CD4-positive, CD25-positive, alpha-beta regulatory T cell (primary cell): ENCODE measurements at regions not wholly inside any gene's neighbourhood (a gene's known extent, or its start where the extent isn't known, plus 50 kb on each side); places are given as distances from the start of the nearest gene placed in this dataset.
"Not testable (repeated sequence)": the region's sequence is repeated elsewhere in the genome, so short reads cannot be mapped to it uniquely, and the experiment has no call there.

Source experiments
- ATAC-seq, 2 donors: fragments of 150-1000 bp; cut with Tn5 transposase; one replicate each; pipeline ENCODE4 v1.10.0; 2021; ENCODE audit warnings: low read depth in 2 of 2, moderate number of reproducible peaks in 2 of 2, moderate library complexity in 1 of 2
- DNase-seq, 3 donors: peaks; one replicate each; pipeline versions ENCODE4 v3.0.0 to v3.0.0-alpha.2; 2012 to 2022; ENCODE audit warnings: mixed read lengths in 1 of 3
- H3K27ac ChIP-seq: one replicate; pipeline ENCODE4 v1.7.0; 2013; ENCODE audit warnings: mild to moderate bottlenecking, low read length; ENCODE audit not compliant: insufficient read depth, poor library complexity, severe bottlenecking
- H3K27me3 ChIP-seq: one replicate; pipeline ENCODE4 v1.7.0; 2013; ENCODE audit warnings: low read length; ENCODE audit not compliant: control insufficient read depth, insufficient read depth
- H3K36me3 ChIP-seq: one replicate; pipeline ENCODE4 v1.7.0; 2013; ENCODE audit warnings: mild to moderate bottlenecking, low read length, moderate library complexity; ENCODE audit not compliant: control insufficient read depth, insufficient read depth
- H3K4me1 ChIP-seq: 2 replicates; pipeline ENCODE4 v1.7.0; 2013; ENCODE audit warnings: mild to moderate bottlenecking, low read length; ENCODE audit not compliant: insufficient read depth, control insufficient read depth, poor library complexity, severe bottlenecking
- H3K4me3 ChIP-seq: one replicate; pipeline ENCODE4 v1.7.0; 2013; ENCODE audit warnings: low read depth, mild to moderate bottlenecking, low read length, moderate library complexity
- H3K9me3 ChIP-seq, 2 experiments: 1 replicate in 1 of 2; 2 replicates in 1 of 2; pipeline ENCODE4 v1.7.0; 2013; ENCODE audit warnings: low read length in 2 of 2, mild to moderate bottlenecking in 1 of 2, moderate library complexity in 1 of 2; ENCODE audit not compliant: control insufficient read depth in 2 of 2
- H3K27ac Mint-ChIP-seq, 3 donors: one replicate each; pipeline ENCODE4 v1.8.0; 2020 to 2022; ENCODE audit warnings: mild to moderate bottlenecking in 3 of 3, mixed read lengths in 3 of 3, moderate library complexity in 2 of 3
- H3K27me3 Mint-ChIP-seq: one replicate; pipeline ENCODE4 v1.8.0; 2022; ENCODE audit warnings: mild to moderate bottlenecking, mixed read lengths
- H3K36me3 Mint-ChIP-seq: one replicate; pipeline ENCODE4 v1.8.0; 2020; ENCODE audit warnings: mixed read lengths
- H3K4me1 Mint-ChIP-seq, 4 donors: one replicate each; pipeline ENCODE4 v1.8.0; 2020 to 2022; ENCODE audit warnings: mixed read lengths in 4 of 4, mild to moderate bottlenecking in 1 of 4
- H3K4me3 Mint-ChIP-seq, 4 donors: one replicate each; pipeline ENCODE4 v1.8.0; 2020 to 2022; ENCODE audit warnings: mild to moderate bottlenecking in 4 of 4, mixed read lengths in 4 of 4, moderate library complexity in 3 of 4
- H3K9me3 Mint-ChIP-seq, 7 donors: one replicate each; pipeline ENCODE4 v1.8.0; 2020 to 2022; ENCODE audit warnings: mixed read lengths in 7 of 7, mild to moderate bottlenecking in 3 of 7, moderate library complexity in 2 of 7

DNA sequence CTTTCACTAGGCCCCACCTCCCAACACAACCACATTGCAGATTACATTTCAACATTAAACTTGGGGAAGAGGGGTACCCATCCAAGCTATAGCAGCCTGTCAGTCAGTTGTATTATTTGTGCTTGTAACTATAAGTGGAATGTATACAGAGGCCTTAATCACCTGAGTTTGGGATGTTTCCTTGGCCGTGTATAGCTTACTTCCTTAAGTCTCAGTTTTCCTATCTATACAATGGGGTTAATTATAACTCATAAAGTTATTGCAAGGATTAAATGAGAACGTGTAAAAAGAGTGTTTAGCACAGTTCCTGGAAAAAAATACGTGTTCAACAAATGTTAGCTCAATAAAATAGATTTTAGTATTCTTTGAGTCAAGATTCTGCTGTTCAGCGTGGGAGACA lies 165.5 kb upstream of the FAM20A start:
- Histone ChIP-seq H3K27me3 (no peaks in the 10 kb centered on the region), H3K4me3 (no peak overlapping the region), H3K9me3 (no peaks in the 10 kb centered on the region), H3K27ac (no peak overlapping the region), H3K4me1 (no peaks in the 10 kb centered on the region), H3K36me3 (no peaks in the 10 kb centered on the region)
- Mint-ChIP-seq H3K36me3 (no peaks in the 10 kb centered on the region), H3K27ac (peak overlapping the region in 1 of 3 donors; percentile 16), H3K9me3 (peaks cover 0 to 1% (median 0%) of the 10 kb centered on the region in 7 donors), H3K4me3 (no peak overlapping the region), H3K4me1 (no peaks in the 10 kb centered on the region), H3K27me3 (peaks cover 10% of the 10 kb centered on the region)
- DNase-seq (no peak), ATAC-seq (no peak)

DNA sequence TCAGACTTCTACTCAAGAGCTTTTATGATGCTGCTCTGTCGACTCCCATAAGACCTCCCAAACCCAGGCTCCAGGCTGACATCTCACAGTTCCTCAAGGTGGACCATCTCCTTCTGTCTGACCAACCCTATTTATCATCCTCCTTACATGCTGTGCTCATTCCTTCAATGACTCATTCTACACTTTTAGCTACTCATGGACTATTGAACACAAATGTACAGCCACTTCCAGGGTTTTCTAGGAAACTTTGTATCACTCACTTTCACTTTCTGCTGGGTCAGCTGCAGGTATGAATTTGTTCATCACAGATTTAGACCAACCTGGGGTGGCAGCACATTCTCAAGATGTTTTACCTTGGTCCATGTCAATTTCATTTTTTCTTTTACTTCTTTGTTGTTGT lies 162.4 kb upstream of the FAM20A start:
- Mint-ChIP-seq H3K4me3 (no peak overlapping the region), H3K27me3 (peaks cover 6% of the 10 kb centered on the region), H3K27ac (no peak overlapping the region), H3K9me3 (peaks cover 0 to 1% (median 0%) of the 10 kb centered on the region in 7 donors), H3K36me3 (no peaks in the 10 kb centered on the region), H3K4me1 (peaks cover 0 to 7% (median 2%) of the 10 kb centered on the region in 4 donors)
- DNase-seq = no peak
- Histone ChIP-seq H3K4me3 (no peak overlapping the region), H3K36me3 (no peaks in the 10 kb centered on the region), H3K9me3 (no peaks in the 10 kb centered on the region), H3K27me3 (no peaks in the 10 kb centered on the region), H3K4me1 (no peaks in the 10 kb centered on the region), H3K27ac (no peak overlapping the region)
- no peak for ATAC-seq

DNA sequence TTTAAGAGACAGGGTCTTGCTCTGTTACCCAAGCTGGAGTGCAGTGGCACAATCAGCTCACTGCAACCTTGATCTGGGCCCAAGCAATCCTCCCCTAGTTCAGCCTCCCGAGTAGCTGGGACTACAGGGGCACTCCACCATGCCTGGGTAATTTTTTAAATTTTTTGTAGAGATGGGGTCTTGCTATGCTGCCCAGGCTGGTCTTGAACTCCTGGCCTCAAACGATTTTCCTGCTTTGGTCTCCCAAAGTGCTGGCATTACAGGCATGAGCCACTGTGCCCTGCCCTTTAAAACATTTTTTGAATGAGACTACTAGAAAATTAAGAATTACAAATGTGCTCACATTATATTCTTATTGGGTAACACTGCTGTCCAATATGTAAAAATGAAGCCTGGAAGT lies 161.7 kb upstream of the FAM20A start:
- no peaks in the 10 kb centered on the region for H3K36me3 Mint-ChIP-seq
- peaks cover 0 to 7% (median 2%) of the 10 kb centered on the region in 4 donors for H3K4me1 Mint-ChIP-seq
- no peaks in the 10 kb centered on the region for H3K9me3 Mint-ChIP-seq
- H3K4me3 Mint-ChIP-seq = no peak overlapping the region
- Histone ChIP-seq H3K27me3 (no peaks in the 10 kb centered on the region), H3K4me1 (no peaks in the 10 kb centered on the region), H3K9me3 (no peaks in the 10 kb centered on the region), H3K36me3 (no peaks in the 10 kb centered on the region), H3K27ac (no peak overlapping the region), H3K4me3 (no peak overlapping the region)
- DNase-seq (no peak), ATAC-seq (no peak)
- H3K27me3 Mint-ChIP-seq = no peaks in the 10 kb centered on the region
- no peak overlapping the region for H3K27ac Mint-ChIP-seq

DNA sequence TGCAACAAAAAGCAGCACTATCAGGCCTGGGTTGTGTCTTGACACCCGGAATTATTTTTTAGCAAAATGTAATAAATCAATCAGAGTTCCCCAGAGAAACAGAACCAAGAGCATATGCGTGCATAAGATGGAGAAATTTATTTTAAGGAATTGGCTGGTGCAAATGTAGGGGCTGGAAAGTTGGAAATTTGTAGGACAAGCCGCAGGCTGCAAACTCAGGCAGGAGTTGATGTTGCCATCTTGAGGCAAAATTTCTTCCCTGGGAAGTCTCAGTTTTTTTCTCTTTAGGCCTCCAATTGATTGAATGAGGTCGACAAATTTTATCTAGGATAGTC lies 158.9 kb upstream of the FAM20A start:
- no peak overlapping the region for H3K27ac ChIP-seq
- no peak overlapping the region for H3K4me3 Mint-ChIP-seq
- H3K27ac Mint-ChIP-seq = no peak overlapping the region
- H3K27me3 Mint-ChIP-seq = peaks cover 5% of the 10 kb centered on the region
- no peaks in the 10 kb centered on the region for H3K9me3 ChIP-seq
- H3K4me1 Mint-ChIP-seq = peaks cover 0 to 7% (median 2%) of the 10 kb centered on the region in 4 donors
- H3K4me3 ChIP-seq = no peak overlapping the region
- peaks cover 2% of the 10 kb centered on the region for H3K27me3 ChIP-seq
- no peaks in the 10 kb centered on the region for H3K9me3 Mint-ChIP-seq
- no peak for DNase-seq
- no peaks in the 10 kb centered on the region for H3K36me3 ChIP-seq
- ATAC-seq = no peak
- no peaks in the 10 kb centered on the region for H3K4me1 ChIP-seq
- H3K36me3 Mint-ChIP-seq = no peaks in the 10 kb centered on the region

DNA sequence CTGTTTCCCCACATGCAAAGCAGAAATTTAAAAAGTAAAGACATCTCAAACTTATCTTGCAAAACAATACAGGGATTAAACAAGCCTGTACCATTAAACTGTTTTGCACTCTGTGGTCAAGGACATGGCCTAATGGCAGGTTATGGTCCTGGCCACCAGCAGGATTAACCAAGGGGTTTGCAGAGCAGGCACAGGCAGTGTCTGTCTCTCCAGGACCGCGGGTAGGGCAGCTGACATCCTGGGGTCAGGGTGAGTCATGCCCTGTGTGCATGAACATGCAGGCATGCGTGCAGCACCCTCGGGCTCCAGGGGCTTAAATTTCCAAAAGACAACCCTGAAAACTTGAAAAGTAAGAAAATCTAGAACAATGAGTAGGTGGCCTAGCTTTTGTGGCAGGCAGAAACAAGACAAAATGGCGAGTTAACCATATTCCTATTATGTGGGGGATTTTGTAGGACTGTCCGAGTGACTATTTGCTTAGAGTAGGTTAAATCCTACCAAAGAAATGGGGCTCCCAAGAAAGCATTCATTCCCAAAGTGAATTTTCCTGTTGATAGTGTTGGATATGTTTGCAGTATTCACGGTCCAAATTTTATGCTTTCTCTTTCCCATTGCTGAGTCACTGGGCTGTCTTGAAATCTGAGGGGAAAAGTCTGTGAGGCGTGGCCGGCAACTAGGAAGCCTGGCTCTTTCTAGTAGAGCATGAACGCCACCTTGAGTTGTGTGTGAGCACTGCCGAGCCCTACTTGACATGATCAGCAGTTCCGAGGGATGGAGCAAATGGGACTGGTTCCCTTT lies 158.4 kb upstream of the FAM20A start:
- peak; percentile 57 to 58 for ATAC-seq
- H3K9me3 ChIP-seq = no peaks in the 10 kb centered on the region
- Mint-ChIP-seq H3K27me3 (peaks cover 5% of the 10 kb centered on the region), H3K4me3 (no peak overlapping the region), H3K36me3 (no peaks in the 10 kb centered on the region), H3K27ac (no peak overlapping the region), H3K4me1 (peaks cover 0 to 7% (median 2%) of the 10 kb centered on the region in 4 donors), H3K9me3 (peaks cover 0 to 2% (median 0%) of the 10 kb centered on the region in 7 donors)
- peaks cover 3% of the 10 kb centered on the region for H3K27me3 ChIP-seq
- peak in 1 of 3 donors; percentile 62 for DNase-seq
- H3K4me1 ChIP-seq = no peaks in the 10 kb centered on the region
- H3K4me3 ChIP-seq = no peak overlapping the region
- H3K27ac ChIP-seq = no peak overlapping the region
- H3K36me3 ChIP-seq = no peaks in the 10 kb centered on the region

DNA sequence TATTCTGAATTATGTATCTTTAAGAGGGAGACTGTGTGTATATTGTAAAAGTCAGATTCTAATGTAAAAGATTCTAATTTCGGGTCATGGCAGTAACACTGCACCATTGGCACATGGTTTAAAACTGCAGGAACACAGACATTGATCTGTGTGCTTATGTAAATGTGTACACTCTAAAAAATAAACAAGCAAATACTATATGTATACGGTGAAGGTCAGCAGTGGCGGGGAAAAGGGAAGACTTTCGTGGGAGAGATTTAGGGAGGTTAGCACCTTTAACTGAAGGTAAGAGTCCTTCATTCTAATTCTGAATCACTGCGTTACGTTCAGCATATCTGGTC lies 157.8 kb upstream of the FAM20A start:
- Mint-ChIP-seq H3K4me3 (no peak overlapping the region), H3K27ac (no peak overlapping the region), H3K4me1 (peaks cover 0 to 7% (median 2%) of the 10 kb centered on the region in 4 donors), H3K9me3 (peaks cover 0 to 2% (median 0%) of the 10 kb centered on the region in 7 donors), H3K36me3 (no peaks in the 10 kb centered on the region), H3K27me3 (peaks cover 5% of the 10 kb centered on the region)
- H3K27ac ChIP-seq = no peak overlapping the region
- no peaks in the 10 kb centered on the region for H3K4me1 ChIP-seq
- no peaks in the 10 kb centered on the region for H3K36me3 ChIP-seq
- no peak overlapping the region for H3K4me3 ChIP-seq
- DNase-seq (no peak), ATAC-seq (no peak)
- H3K27me3 ChIP-seq = peaks cover 3% of the 10 kb centered on the region
- H3K9me3 ChIP-seq = no peaks in the 10 kb centered on the region

DNA sequence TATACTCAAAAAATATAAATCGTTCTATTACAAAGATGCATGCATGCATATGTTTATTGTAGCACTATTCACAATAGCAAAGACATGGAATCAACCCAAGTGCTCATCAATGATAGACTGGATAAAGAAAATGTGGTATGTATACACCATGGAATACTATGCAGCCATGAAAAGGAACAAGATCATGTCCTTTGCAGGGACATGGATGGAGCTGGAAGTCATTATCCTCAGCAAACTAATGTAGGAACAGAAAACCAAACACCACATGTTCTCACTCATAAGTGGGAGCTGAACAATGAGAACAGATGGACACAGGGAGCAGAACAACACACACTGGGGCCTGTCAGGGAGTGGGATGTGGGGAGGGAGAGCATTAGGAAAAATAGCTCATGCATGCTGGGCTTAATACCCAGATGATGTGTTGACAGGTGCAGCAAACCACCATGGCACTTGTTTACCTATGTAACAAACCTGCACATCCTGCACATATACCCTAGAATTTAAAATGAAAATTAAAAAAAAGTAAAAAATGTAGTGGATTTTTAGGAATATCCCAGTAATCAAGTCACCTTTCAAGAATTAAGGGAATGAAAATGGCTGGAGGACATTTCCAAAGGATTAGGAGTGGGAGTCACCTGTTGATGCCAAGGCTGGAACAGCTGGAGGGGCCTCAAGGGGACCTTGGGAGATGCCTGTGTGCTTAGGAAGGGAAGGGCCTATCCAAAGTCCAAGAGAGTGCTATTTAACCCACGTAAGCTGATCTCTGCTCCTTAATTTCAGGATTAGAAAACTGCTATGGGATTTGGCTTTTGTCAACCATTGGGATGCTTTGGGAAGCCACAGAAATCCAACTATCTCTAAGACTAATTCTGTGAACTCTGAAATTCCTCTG lies 156.9 kb upstream of the FAM20A start:
- H3K27me3 ChIP-seq, ATAC-seq, H3K9me3 ChIP-seq, H3K27me3 Mint-ChIP-seq, H3K4me3 Mint-ChIP-seq, DNase-seq, H3K27ac ChIP-seq, H3K9me3 Mint-ChIP-seq, H3K36me3 ChIP-seq, H3K4me3 ChIP-seq, H3K4me1 Mint-ChIP-seq, H3K4me1 ChIP-seq, H3K36me3 Mint-ChIP-seq, H3K27ac Mint-ChIP-seq: not testable (repeated sequence)
